ENCODE measurements at regions not wholly inside any gene's neighbourhood (a gene's known extent, or its start where the extent isn't known, plus 50 kb on each side); places are given as distances from the start of the nearest gene placed in this dataset.

GRCh38 chr21:27831177-27831576 lies 864.3 kb upstream of the ADAMTS5 start:
- intact Hi-C loops (cut with micrococcal nuclease), result no loop called here
- H3K4me2 ChIP-seq (ENCODE audit: insufficient read depth, low read length), result no peak overlapping the region
- H3K27me3 ChIP-seq (ENCODE audit: control insufficient read depth in 2 of 2, insufficient read depth in 2 of 2, low read length in 2 of 2), result no peaks in the 10 kb centered on the region
- POLR2A ChIA-PET, result no interaction called here
- H3K4me3 ChIP-seq (replicated peaks in 1 of 3; ENCODE audit: insufficient read depth in 1 of 3, low read depth in 1 of 3, low read length in 3 of 3), result no peak overlapping the region
- H2AFZ ChIP-seq (ENCODE audit: low read depth, low read length), result no peak overlapping the region
- DNase-seq (ENCODE audit: low read depth, low spot score), result no peak
- H3K4me1 ChIP-seq (ENCODE audit: control insufficient read depth, extremely low read depth, insufficient read depth, low read length), result no peaks in the 10 kb centered on the region
- no peaks in the 10 kb centered on the region for H3K36me3 ChIP-seq (ENCODE audit: control insufficient read depth in 2 of 2, extremely low read depth in 1 of 2, insufficient read depth in 2 of 2, low read length in 2 of 2)
- no peak overlapping the region for H3K9ac ChIP-seq (replicated peaks; ENCODE audit: extremely low read depth, insufficient read depth, low read length)
- no peaks in the 10 kb centered on the region for H3K79me2 ChIP-seq (ENCODE audit: control insufficient read depth, insufficient read depth, low read length)
- no peak for FAIRE-seq
- no TSS peak for BruUV-seq (replicated peaks)
- no peak for TF ChIP-seq POLR2A (IDR thresholded peaks at IDR 0.05; ENCODE audit: low read depth, low read length)
- no peak for TF ChIP-seq MYC (IDR thresholded peaks at IDR 0.05; ENCODE audit: low read depth, low read length)
- no peak for TF ChIP-seq EZH2 (IDR thresholded peaks at IDR 0.05; ENCODE audit: borderline replicate concordance, low read depth, low read length, severe bottlenecking)
- no peak for TF ChIP-seq JUN (IDR thresholded peaks at IDR 0.05; ENCODE audit: borderline replicate concordance, insufficient read depth, insufficient read length, low read depth)
- no peak for TF ChIP-seq CTCF (IDR thresholded peaks at IDR 0.05; ENCODE audit: extremely low read depth in 1 of 2, insufficient read depth in 1 of 2, low read depth in 1 of 2, low read length in 2 of 2)
- no peak for TF ChIP-seq FOS (IDR thresholded peaks at IDR 0.05; ENCODE audit: borderline replicate concordance, insufficient read depth, low read length)
- TF ChIP-seq GATA2 (IDR thresholded peaks at IDR 0.05; ENCODE audit: insufficient read depth, insufficient read length, low read depth, low read length), result no peak
- TF ChIP-seq MAX (IDR thresholded peaks at IDR 0.05; ENCODE audit: insufficient read depth, insufficient read length), result no peak
- no peak for TF ChIP-seq POLR2AphosphoS5 (IDR thresholded peaks at IDR 0.05; ENCODE audit: insufficient read depth, low read depth, low read length)
- dilution Hi-C loops (cut with MboI; ENCODE audit: extremely low pct_ligation_motif_present, low sequenced_read_pairs), result no loop called here
- no peaks in the 10 kb centered on the region for H4K20me1 ChIP-seq (replicated peaks; ENCODE audit: control insufficient read depth, extremely low read depth, insufficient read depth, low read length)
- CTCF ChIA-PET, result no interaction called here
- no peaks in the 10 kb centered on the region for H3K9me3 ChIP-seq (replicated peaks; ENCODE audit: control insufficient read depth, insufficient read depth, low read length)
- H3K9me1 ChIP-seq (replicated peaks; ENCODE audit: control insufficient read depth, extremely low read depth, insufficient read depth, low read length), result no peaks in the 10 kb centered on the region
- H3K27ac ChIP-seq (ENCODE audit: insufficient read depth, low read depth, low read length), result no peak overlapping the region
